Nephron (organoid): ENCODE measurements at regions not wholly inside any gene's neighbourhood (a gene's known extent, or its start where the extent isn't known, plus 50 kb on each side); places are given as distances from the start of the nearest gene placed in this dataset.

ENCODE experiments used
- H3K27ac Mint-ChIP-seq, 3 experiments: 2 replicates each; pipeline ENCODE4 v1.8.0; 2020; ENCODE audit warnings: mixed read lengths in 3 of 3, mild to moderate bottlenecking in 2 of 3, moderate library complexity in 1 of 3
- H3K27me3 Mint-ChIP-seq: 2 replicates; pipeline ENCODE4 v1.8.0; 2021; ENCODE audit warnings: low read depth, mild to moderate bottlenecking, moderate library complexity, mixed read lengths
- H3K36me3 Mint-ChIP-seq: 2 replicates; pipeline ENCODE4 v1.8.0; 2020; ENCODE audit warnings: low read depth, mixed read lengths
- H3K4me1 Mint-ChIP-seq: 2 replicates; pipeline ENCODE4 v1.8.0; 2020; ENCODE audit warnings: mixed read lengths
- H3K4me3 Mint-ChIP-seq, 3 experiments: 2 replicates each; pipeline ENCODE4 v1.8.0; 2020; ENCODE audit warnings: mild to moderate bottlenecking in 3 of 3, mixed read lengths in 3 of 3, moderate library complexity in 2 of 3
- H3K9me3 Mint-ChIP-seq: 2 replicates; pipeline ENCODE4 v1.8.0; 2020; ENCODE audit warnings: mixed read lengths
- CTCF ChIP-seq, 3 experiments: fragments of 200-600 bp; sonication (generic); IDR thresholded peaks; one replicate each; pipeline ENCODE4 v1.5.0; 2021; ENCODE audit warnings: antibody characterized with exemption in 3 of 3; ENCODE audit not compliant: unreplicated experiment in 3 of 3

GRCh38 chr17:33837281-33837680 is 417.8 kb upstream of the CCL2 start:
- Mint-ChIP-seq H3K4me3 (no peak overlapping the region), H3K27ac (no peak overlapping the region), H3K36me3 (no peaks in the 10 kb centered on the region), H3K9me3 (no peaks in the 10 kb centered on the region), H3K27me3 (peaks cover 16% of the 10 kb centered on the region), H3K4me1 (no peaks in the 10 kb centered on the region)
- no peak for TF ChIP-seq CTCF (IDR thresholded peaks at IDR 0.05; ENCODE audit: unreplicated experiment in 3 of 3)

- no peak for TF ChIP-seq CTCF (IDR thresholded peaks at IDR 0.05; ENCODE audit: unreplicated experiment in 3 of 3)
- Mint-ChIP-seq H3K4me3 (no peak overlapping the region), H3K27ac (no peak overlapping the region), H3K36me3 (no peaks in the 10 kb centered on the region), H3K9me3 (no peaks in the 10 kb centered on the region), H3K27me3 (peaks cover 21% of the 10 kb centered on the region), H3K4me1 (no peaks in the 10 kb centered on the region)
Observed at GRCh38 chr17:33838281-33838680, 416.8 kb upstream of the CCL2 start.

GRCh38 chr17:33847900-33848299 is 407.2 kb upstream of the CCL2 start:
- TF ChIP-seq CTCF (IDR thresholded peaks at IDR 0.05; ENCODE audit: unreplicated experiment in 3 of 3), result no peak
- peaks cover 25% of the 10 kb centered on the region for H3K27me3 Mint-ChIP-seq
- no peak overlapping the region for H3K27ac Mint-ChIP-seq
- no peaks in the 10 kb centered on the region for H3K4me1 Mint-ChIP-seq
- H3K9me3 Mint-ChIP-seq, result no peaks in the 10 kb centered on the region
- no peaks in the 10 kb centered on the region for H3K36me3 Mint-ChIP-seq
- H3K4me3 Mint-ChIP-seq, result no peak overlapping the region

- Mint-ChIP-seq H3K36me3 (no peaks in the 10 kb centered on the region), H3K9me3 (no peaks in the 10 kb centered on the region), H3K27me3 (peaks cover 25% of the 10 kb centered on the region), H3K4me1 (no peaks in the 10 kb centered on the region), H3K27ac (no peak overlapping the region), H3K4me3 (no peak overlapping the region)
- TF ChIP-seq CTCF (IDR thresholded peaks at IDR 0.05; ENCODE audit: unreplicated experiment in 3 of 3), result no peak
Observed at GRCh38 chr17:33848433-33848832, 406.7 kb upstream of the CCL2 start.

GRCh38 chr17:33854596-33854995 is 400.5 kb upstream of the CCL2 start:
- Mint-ChIP-seq H3K4me1 (no peaks in the 10 kb centered on the region), H3K27ac (no peak overlapping the region), H3K4me3 (no peak overlapping the region), H3K27me3 (peaks cover 38% of the 10 kb centered on the region), H3K9me3 (no peaks in the 10 kb centered on the region), H3K36me3 (no peaks in the 10 kb centered on the region)
- TF ChIP-seq CTCF (IDR thresholded peaks at IDR 0.05; ENCODE audit: unreplicated experiment in 3 of 3), result no peak

GRCh38 chr17:33858121-33858520 is 397.0 kb upstream of the CCL2 start:
- Mint-ChIP-seq H3K4me1 (no peaks in the 10 kb centered on the region), H3K36me3 (no peaks in the 10 kb centered on the region), H3K27ac (no peak overlapping the region), H3K27me3 (peaks cover 32% of the 10 kb centered on the region), H3K4me3 (no peak overlapping the region), H3K9me3 (no peaks in the 10 kb centered on the region)
- no peak for TF ChIP-seq CTCF (IDR thresholded peaks at IDR 0.05; ENCODE audit: unreplicated experiment in 3 of 3)
